Type B pancreatic cell (in vitro differentiated cells): ENCODE measurements at regions not wholly inside any gene's neighbourhood (a gene's known extent, or its start where the extent isn't known, plus 50 kb on each side); places are given as distances from the start of the nearest gene placed in this dataset.
A peak's percentile ranks its signal among the peaks of the same experiment; 100 is the strongest.

ENCODE experiments used
- DNase-seq: peaks from one replicate; pipeline ENCODE4 v3.0.0; 2021; ENCODE audit warnings: mixed read lengths; ENCODE audit not compliant: unreplicated experiment; ENCODE audit errors: extremely low spot score
- H3K27ac Mint-ChIP-seq: 2 replicates; pipeline ENCODE4 v1.8.0; 2021; ENCODE audit warnings: mild to moderate bottlenecking, mixed read lengths
- H3K27me3 Mint-ChIP-seq: 2 replicates; pipeline ENCODE4 v1.8.0; 2021; ENCODE audit warnings: mixed read lengths
- H3K36me3 Mint-ChIP-seq: 2 replicates; pipeline ENCODE4 v1.8.0; 2021; ENCODE audit warnings: mixed read lengths
- H3K4me1 Mint-ChIP-seq: one replicate; pipeline ENCODE4 v1.8.0; 2021; ENCODE audit warnings: mixed read lengths; ENCODE audit not compliant: unreplicated experiment
- H3K4me3 Mint-ChIP-seq: 2 replicates; pipeline ENCODE4 v1.8.0; 2021; ENCODE audit warnings: mild to moderate bottlenecking, mixed read lengths
- H3K9me3 Mint-ChIP-seq: 2 replicates; pipeline ENCODE4 v1.8.0; 2021; ENCODE audit warnings: mixed read lengths
- TF ChIP-seq, protein P1 (sequence below): fragments of 200-600 bp; sonication (generic); conservative IDR thresholded peaks from 2 replicates; pipeline ENCODE4 v1.5.0; 2021; ENCODE audit warnings: antibody characterized with exemption, mild to moderate bottlenecking

DNA sequence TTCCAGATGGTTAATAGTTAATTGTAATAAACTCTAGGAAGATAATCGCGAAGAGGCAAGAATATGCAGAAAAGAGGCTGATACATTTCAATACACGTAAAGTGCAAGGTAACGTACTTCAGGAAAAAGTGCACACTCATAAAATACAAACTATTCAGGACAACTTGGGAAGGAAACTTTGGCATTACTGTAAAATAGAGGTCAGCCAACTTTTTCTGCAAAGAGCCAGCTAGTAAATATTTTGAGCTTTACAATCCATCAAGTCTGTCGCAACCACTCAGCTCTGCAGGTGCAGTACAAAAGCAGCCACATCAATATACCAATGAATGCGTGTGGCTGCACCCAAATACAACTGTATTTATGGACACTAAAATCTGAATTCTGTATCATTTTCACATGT lies 51.6 kb upstream of the THUMPD3 start:
- Mint-ChIP-seq H3K27me3 (no peaks in the 10 kb centered on the region), H3K9me3 (no peaks in the 10 kb centered on the region), H3K27ac (peak overlapping the region; percentile 11), H3K4me1 (peaks cover 11% of the 10 kb centered on the region), H3K36me3 (no peaks in the 10 kb centered on the region), H3K4me3 (no peak overlapping the region)
- TF ChIP-seq, protein P1, sequence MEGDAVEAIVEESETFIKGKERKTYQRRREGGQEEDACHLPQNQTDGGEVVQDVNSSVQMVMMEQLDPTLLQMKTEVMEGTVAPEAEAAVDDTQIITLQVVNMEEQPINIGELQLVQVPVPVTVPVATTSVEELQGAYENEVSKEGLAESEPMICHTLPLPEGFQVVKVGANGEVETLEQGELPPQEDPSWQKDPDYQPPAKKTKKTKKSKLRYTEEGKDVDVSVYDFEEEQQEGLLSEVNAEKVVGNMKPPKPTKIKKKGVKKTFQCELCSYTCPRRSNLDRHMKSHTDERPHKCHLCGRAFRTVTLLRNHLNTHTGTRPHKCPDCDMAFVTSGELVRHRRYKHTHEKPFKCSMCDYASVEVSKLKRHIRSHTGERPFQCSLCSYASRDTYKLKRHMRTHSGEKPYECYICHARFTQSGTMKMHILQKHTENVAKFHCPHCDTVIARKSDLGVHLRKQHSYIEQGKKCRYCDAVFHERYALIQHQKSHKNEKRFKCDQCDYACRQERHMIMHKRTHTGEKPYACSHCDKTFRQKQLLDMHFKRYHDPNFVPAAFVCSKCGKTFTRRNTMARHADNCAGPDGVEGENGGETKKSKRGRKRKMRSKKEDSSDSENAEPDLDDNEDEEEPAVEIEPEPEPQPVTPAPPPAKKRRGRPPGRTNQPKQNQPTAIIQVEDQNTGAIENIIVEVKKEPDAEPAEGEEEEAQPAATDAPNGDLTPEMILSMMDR: no peak
- no peak for DNase-seq
